Tibial nerve (tissue), 4 donors: ENCODE measurements at regions not wholly inside any gene's neighbourhood (a gene's known extent, or its start where the extent isn't known, plus 50 kb on each side); places are given as distances from the start of the nearest gene placed in this dataset.

Source experiments
- DNase-seq, 2 donors: peaks; one replicate each; pipeline ENCODE4 v3.0.0-alpha.2; 2019; ENCODE audit warnings: low spot score in 2 of 2
- H3K27ac ChIP-seq, 4 donors: fragments of 200-600 bp; sonication (generic) in 3 of 4; one replicate each; pipeline ENCODE4 v1.5.1; 2017 to 2019; ENCODE audit warnings: mild to moderate bottlenecking in 1 of 4
- H3K27me3 ChIP-seq, 2 donors: fragments of 200-600 bp; sonication (generic) in 1 of 2; one replicate each; pipeline versions ENCODE4 v1.5.1 to v1.6.0; 2017 to 2019
- H3K36me3 ChIP-seq, 3 donors: fragments of 200-600 bp; sonication (generic); one replicate each; pipeline ENCODE4 v1.5.1; 2018 to 2019
- H3K4me1 ChIP-seq, 4 donors: fragments of 200-600 bp; sonication (generic) in 3 of 4; one replicate each; pipeline ENCODE4 v1.5.1; 2017 to 2019
- H3K4me3 ChIP-seq, 4 donors: fragments of 200-600 bp; sonication (generic) in 3 of 4; one replicate each; pipeline ENCODE4 v1.5.1; 2017 to 2019; ENCODE audit warnings: mild to moderate bottlenecking in 1 of 4, moderate library complexity in 1 of 4
- H3K9me3 ChIP-seq, 4 donors: fragments of 200-600 bp; sonication (generic) in 3 of 4; one replicate each; pipeline ENCODE4 v1.5.1; 2017 to 2019
- CTCF ChIP-seq, 5 experiments: fragments of 200-600 bp in 3 of 5; fragments of 450-650 bp in 2 of 5; sonication (generic) in 3 of 5; IDR thresholded peaks; one replicate each; pipeline ENCODE4 v1.5.1; 2016 to 2019; ENCODE audit warnings: antibody characterized with exemption in 5 of 5, mild to moderate bottlenecking in 3 of 5, moderate library complexity in 2 of 5
- EP300 ChIP-seq, 2 donors: sonication (generic); formaldehyde crosslinking; IDR thresholded peaks; one replicate each; pipeline ENCODE4 v1.6.1; 2017; ENCODE audit warnings: antibody characterized with exemption in 2 of 2, mild to moderate bottlenecking in 1 of 2
- POLR2A ChIP-seq, 2 donors: fragments of 450-650 bp; IDR thresholded peaks; one replicate each; pipeline ENCODE4 v1.6.1; 2017; ENCODE audit warnings: antibody characterized with exemption in 2 of 2, mild to moderate bottlenecking in 2 of 2, moderate library complexity in 2 of 2
- WGBS, 2 donors: methylation state at CpG; one replicate each; pipeline ENCODE4 v1.1.5; 2018; 5-methylcytosine and 5-hydroxymethylcytosine counted together

GRCh38 chr3:73280746-73281145 lies 219.3 kb downstream of the EBLN2 start:
- Histone ChIP-seq H3K27ac (no peak overlapping the region), H3K4me3 (no peak overlapping the region), H3K27me3 (no peaks in the 10 kb centered on the region), H3K9me3 (no peaks in the 10 kb centered on the region), H3K36me3 (no peaks in the 10 kb centered on the region), H3K4me1 (no peaks in the 10 kb centered on the region)
- TF ChIP-seq EP300 (IDR thresholded peaks at IDR 0.05) (no peak), CTCF (IDR thresholded peaks at IDR 0.05) (no peak), POLR2A (IDR thresholded peaks at IDR 0.05) (no peak)
- no peak for DNase-seq
- 69 to 70% methylated on average over 6 of the region's 6 CpGs for WGBS, 2 donors

GRCh38 chr3:73284472-73284871 lies 223.0 kb downstream of the EBLN2 start:
- Histone ChIP-seq H3K27ac (no peak overlapping the region), H3K27me3 (no peaks in the 10 kb centered on the region), H3K9me3 (no peaks in the 10 kb centered on the region), H3K4me3 (no peak overlapping the region), H3K36me3 (no peaks in the 10 kb centered on the region), H3K4me1 (no peaks in the 10 kb centered on the region)
- DNase-seq, result no peak
- 63 to 66% methylated on average over 9 of the region's 9 CpGs for WGBS, 2 donors
- no peak for TF ChIP-seq POLR2A (IDR thresholded peaks at IDR 0.05)
- no peak for TF ChIP-seq EP300 (IDR thresholded peaks at IDR 0.05)
- no peak for TF ChIP-seq CTCF (IDR thresholded peaks at IDR 0.05)

- TF ChIP-seq CTCF (IDR thresholded peaks at IDR 0.05) (no peak), EP300 (IDR thresholded peaks at IDR 0.05) (no peak), POLR2A (IDR thresholded peaks at IDR 0.05) (no peak)
- no peak for DNase-seq
- Histone ChIP-seq H3K27me3 (peaks cover 0 to 5% of the 10 kb centered on the region in 2 donors), H3K27ac (no peak overlapping the region), H3K36me3 (no peaks in the 10 kb centered on the region), H3K4me3 (no peak overlapping the region), H3K9me3 (no peaks in the 10 kb centered on the region), H3K4me1 (no peaks in the 10 kb centered on the region)
- 78 to 81% methylated on average over 7 of the region's 7 CpGs for WGBS, 2 donors
Measured at GRCh38 chr3:73291541-73291940, 230.1 kb downstream of the EBLN2 start.

- Histone ChIP-seq H3K4me1 (no peaks in the 10 kb centered on the region), H3K4me3 (no peak overlapping the region), H3K9me3 (no peaks in the 10 kb centered on the region), H3K27ac (no peak overlapping the region), H3K27me3 (peaks cover 0 to 5% of the 10 kb centered on the region in 2 donors), H3K36me3 (no peaks in the 10 kb centered on the region)
- 30 to 31% methylated on average over 4 of the region's 4 CpGs for WGBS, 2 donors
- no peak for DNase-seq
- TF ChIP-seq EP300 (IDR thresholded peaks at IDR 0.05) (no peak), CTCF (IDR thresholded peaks at IDR 0.05) (no peak), POLR2A (IDR thresholded peaks at IDR 0.05) (no peak)
Measured at GRCh38 chr3:73292220-73292619, 230.8 kb downstream of the EBLN2 start.

DNA sequence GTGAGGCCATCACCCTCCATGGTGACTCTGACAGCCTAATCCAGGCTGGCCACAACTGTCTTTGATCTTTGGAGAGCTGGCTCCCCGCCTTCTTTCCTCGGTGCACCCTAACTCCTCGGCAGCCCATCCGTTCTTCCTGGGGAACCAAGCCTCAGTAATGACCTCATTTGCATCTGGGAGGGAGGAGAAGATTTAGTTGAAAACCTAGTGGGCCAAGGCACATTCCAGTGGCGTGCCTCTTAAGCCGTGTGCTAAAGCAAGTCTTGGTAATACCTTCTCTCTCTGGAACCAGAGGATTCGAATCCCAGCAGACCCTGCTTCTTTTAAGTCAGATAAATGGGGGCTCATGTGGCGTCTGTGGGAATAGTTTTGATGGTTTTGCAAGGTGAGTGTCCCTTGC lies 233.1 kb downstream of the EBLN2 start:
- TF ChIP-seq CTCF (IDR thresholded peaks at IDR 0.05), result no peak
- no peak for TF ChIP-seq POLR2A (IDR thresholded peaks at IDR 0.05)
- no peak for TF ChIP-seq EP300 (IDR thresholded peaks at IDR 0.05)
- WGBS, 2 donors, result 58 to 63% methylated on average over 8 of the region's 8 CpGs

More for the DNA sequence above, 233.1 kb downstream of the EBLN2 start:
- no peak for DNase-seq
- Histone ChIP-seq H3K4me3 (no peak overlapping the region), H3K36me3 (no peaks in the 10 kb centered on the region), H3K4me1 (no peaks in the 10 kb centered on the region), H3K9me3 (no peaks in the 10 kb centered on the region), H3K27ac (no peak overlapping the region), H3K27me3 (peaks cover 0 to 5% of the 10 kb centered on the region in 2 donors)
